ENCODE measurements at regions not wholly inside any gene's neighbourhood (a gene's known extent, or its start where the extent isn't known, plus 50 kb on each side); places are given as distances from the start of the nearest gene placed in this dataset.

GRCh38 chr15:94815110-94815731, 583.9 kb downstream of the MCTP2 start:
- Mint-ChIP-seq H3K27ac (no peak overlapping the region), H3K4me1 (no peaks in the 10 kb centered on the region), H3K9me3 (peaks cover 5% of the 10 kb centered on the region), H3K36me3 (no peaks in the 10 kb centered on the region; the same call in 1 of the 2 replicates), H3K4me3 (no peak overlapping the region), H3K27me3 (ENCODE audit: low read depth) (no peaks in the 10 kb centered on the region)
- TF ChIP-seq CTCF (IDR thresholded peaks at IDR 0.05): no peak
- TF ChIP-seq MAX (CRISPR knock-in tag; IDR thresholded peaks at IDR 0.05): no peak
- TF ChIP-seq GRHL2 (CRISPR knock-in tag; IDR thresholded peaks at IDR 0.05; ENCODE audit: insufficient replicate concordance, severe bottlenecking): no peak
- TF ChIP-seq, protein P1, sequence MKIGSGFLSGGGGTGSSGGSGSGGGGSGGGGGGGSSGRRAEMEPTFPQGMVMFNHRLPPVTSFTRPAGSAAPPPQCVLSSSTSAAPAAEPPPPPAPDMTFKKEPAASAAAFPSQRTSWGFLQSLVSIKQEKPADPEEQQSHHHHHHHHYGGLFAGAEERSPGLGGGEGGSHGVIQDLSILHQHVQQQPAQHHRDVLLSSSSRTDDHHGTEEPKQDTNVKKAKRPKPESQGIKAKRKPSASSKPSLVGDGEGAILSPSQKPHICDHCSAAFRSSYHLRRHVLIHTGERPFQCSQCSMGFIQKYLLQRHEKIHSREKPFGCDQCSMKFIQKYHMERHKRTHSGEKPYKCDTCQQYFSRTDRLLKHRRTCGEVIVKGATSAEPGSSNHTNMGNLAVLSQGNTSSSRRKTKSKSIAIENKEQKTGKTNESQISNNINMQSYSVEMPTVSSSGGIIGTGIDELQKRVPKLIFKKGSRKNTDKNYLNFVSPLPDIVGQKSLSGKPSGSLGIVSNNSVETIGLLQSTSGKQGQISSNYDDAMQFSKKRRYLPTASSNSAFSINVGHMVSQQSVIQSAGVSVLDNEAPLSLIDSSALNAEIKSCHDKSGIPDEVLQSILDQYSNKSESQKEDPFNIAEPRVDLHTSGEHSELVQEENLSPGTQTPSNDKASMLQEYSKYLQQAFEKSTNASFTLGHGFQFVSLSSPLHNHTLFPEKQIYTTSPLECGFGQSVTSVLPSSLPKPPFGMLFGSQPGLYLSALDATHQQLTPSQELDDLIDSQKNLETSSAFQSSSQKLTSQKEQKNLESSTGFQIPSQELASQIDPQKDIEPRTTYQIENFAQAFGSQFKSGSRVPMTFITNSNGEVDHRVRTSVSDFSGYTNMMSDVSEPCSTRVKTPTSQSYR (CRISPR knock-in tag; IDR thresholded peaks at IDR 0.05): no peak
- TF ChIP-seq, protein P2, sequence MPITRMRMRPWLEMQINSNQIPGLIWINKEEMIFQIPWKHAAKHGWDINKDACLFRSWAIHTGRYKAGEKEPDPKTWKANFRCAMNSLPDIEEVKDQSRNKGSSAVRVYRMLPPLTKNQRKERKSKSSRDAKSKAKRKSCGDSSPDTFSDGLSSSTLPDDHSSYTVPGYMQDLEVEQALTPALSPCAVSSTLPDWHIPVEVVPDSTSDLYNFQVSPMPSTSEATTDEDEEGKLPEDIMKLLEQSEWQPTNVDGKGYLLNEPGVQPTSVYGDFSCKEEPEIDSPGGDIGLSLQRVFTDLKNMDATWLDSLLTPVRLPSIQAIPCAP (CRISPR knock-in tag; IDR thresholded peaks at IDR 0.05): no peak
- TF ChIP-seq TP53 (CRISPR knock-in tag; IDR thresholded peaks at IDR 0.05): no peak
- TF ChIP-seq, protein P3, sequence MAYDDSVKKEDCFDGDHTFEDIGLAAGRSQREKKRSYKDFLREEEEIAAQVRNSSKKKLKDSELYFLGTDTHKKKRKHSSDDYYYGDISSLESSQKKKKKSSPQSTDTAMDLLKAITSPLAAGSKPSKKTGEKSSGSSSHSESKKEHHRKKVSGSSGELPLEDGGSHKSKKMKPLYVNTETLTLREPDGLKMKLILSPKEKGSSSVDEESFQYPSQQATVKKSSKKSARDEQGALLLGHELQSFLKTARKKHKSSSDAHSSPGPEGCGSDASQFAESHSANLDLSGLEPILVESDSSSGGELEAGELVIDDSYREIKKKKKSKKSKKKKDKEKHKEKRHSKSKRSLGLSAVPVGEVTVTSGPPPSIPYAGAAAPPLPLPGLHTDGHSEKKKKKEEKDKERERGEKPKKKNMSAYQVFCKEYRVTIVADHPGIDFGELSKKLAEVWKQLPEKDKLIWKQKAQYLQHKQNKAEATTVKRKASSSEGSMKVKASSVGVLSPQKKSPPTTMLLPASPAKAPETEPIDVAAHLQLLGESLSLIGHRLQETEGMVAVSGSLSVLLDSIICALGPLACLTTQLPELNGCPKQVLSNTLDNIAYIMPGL (CRISPR knock-in tag; IDR thresholded peaks at IDR 0.05): no peak
- no peak for TF ChIP-seq MYBL2 (CRISPR knock-in tag; IDR thresholded peaks at IDR 0.05)
- no peak for DNase-seq (ENCODE audit: low spot score)
- CTCF ChIA-PET: no interaction called here
- ATAC-seq: no peak
- POLR2A ChIA-PET: no interaction called here

- H3K9me3 Mint-ChIP-seq: peaks cover 5% of the 10 kb centered on the region
- no peaks in the 10 kb centered on the region; the same call in 1 of the 2 replicates for H3K36me3 Mint-ChIP-seq
- ChIA-PET POLR2A (no interaction called here), CTCF (no interaction called here)
- no peaks in the 10 kb centered on the region for H3K27me3 Mint-ChIP-seq (ENCODE audit: low read depth)
- DNase-seq (ENCODE audit: low spot score) (no peak), ATAC-seq (no peak)
- no peaks in the 10 kb centered on the region for H3K4me1 Mint-ChIP-seq
- no peak overlapping the region for H3K4me3 Mint-ChIP-seq
- H3K27ac Mint-ChIP-seq: no peak overlapping the region
- TF ChIP-seq ZNF138 (CRISPR knock-in tag; conservative IDR thresholded peaks at IDR 0.05): no peak
- no peak for TF ChIP-seq CREB1 (CRISPR knock-in tag; IDR thresholded peaks at IDR 0.05)
- TF ChIP-seq, protein P2 (CRISPR knock-in tag; IDR thresholded peaks at IDR 0.05): no peak
- TF ChIP-seq ARID4B (CRISPR knock-in tag; IDR thresholded peaks at IDR 0.05; ENCODE audit: borderline replicate concordance): no peak
- no peak for TF ChIP-seq GRHL2 (CRISPR knock-in tag; IDR thresholded peaks at IDR 0.05; ENCODE audit: insufficient replicate concordance, severe bottlenecking)
- TF ChIP-seq NR3C1 (CRISPR knock-in tag; conservative IDR thresholded peaks at IDR 0.05; ENCODE audit: low read depth): no peak
- no peak for TF ChIP-seq FOXP4 (CRISPR knock-in tag; IDR thresholded peaks at IDR 0.05)
- TF ChIP-seq ZNF423 (CRISPR knock-in tag; IDR thresholded peaks at IDR 0.05): no peak
- no peak for TF ChIP-seq EMX1 (CRISPR knock-in tag; IDR thresholded peaks at IDR 0.05)
- TF ChIP-seq, protein P4, sequence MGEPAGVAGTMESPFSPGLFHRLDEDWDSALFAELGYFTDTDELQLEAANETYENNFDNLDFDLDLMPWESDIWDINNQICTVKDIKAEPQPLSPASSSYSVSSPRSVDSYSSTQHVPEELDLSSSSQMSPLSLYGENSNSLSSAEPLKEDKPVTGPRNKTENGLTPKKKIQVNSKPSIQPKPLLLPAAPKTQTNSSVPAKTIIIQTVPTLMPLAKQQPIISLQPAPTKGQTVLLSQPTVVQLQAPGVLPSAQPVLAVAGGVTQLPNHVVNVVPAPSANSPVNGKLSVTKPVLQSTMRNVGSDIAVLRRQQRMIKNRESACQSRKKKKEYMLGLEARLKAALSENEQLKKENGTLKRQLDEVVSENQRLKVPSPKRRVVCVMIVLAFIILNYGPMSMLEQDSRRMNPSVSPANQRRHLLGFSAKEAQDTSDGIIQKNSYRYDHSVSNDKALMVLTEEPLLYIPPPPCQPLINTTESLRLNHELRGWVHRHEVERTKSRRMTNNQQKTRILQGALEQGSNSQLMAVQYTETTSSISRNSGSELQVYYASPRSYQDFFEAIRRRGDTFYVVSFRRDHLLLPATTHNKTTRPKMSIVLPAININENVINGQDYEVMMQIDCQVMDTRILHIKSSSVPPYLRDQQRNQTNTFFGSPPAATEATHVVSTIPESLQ (CRISPR knock-in tag; IDR thresholded peaks at IDR 0.05): no peak
- no peak for TF ChIP-seq GTF2I (CRISPR knock-in tag; conservative IDR thresholded peaks at IDR 0.05)
These were observed 584.6 kb downstream of the MCTP2 start for GRCh38 chr15:94815914-94816313.
